DOHH2 (cell line): ENCODE measurements at regions not wholly inside any gene's neighbourhood (a gene's known extent, or its start where the extent isn't known, plus 50 kb on each side); places are given as distances from the start of the nearest gene placed in this dataset.

Experiments used
- H3F3A ChIP-seq: fragments of 200-600 bp; sonication (generic), shearing (Covaris generic); 2 replicates; pipeline ENCODE4 v1.6.0; 2016; ENCODE audit warnings: antibody characterized with exemption, mild to moderate bottlenecking; ENCODE audit not compliant: control insufficient read depth, insufficient read depth
- H3K27ac ChIP-seq: fragments of 200-600 bp; sonication (generic); 2 replicates; pipeline ENCODE4 v1.5.1; 2014; ENCODE audit warnings: low read depth, mild to moderate bottlenecking, low read length, moderate library complexity
- H3K27me3 ChIP-seq: fragments of 200-600 bp; sonication (generic); 2 replicates; pipeline ENCODE4 v1.6.1; 2014; ENCODE audit warnings: mild to moderate bottlenecking, low read length, mixed read lengths; ENCODE audit not compliant: control insufficient read depth
- H3K36me3 ChIP-seq: fragments of 200-600 bp; sonication (generic); 2 replicates; pipeline ENCODE4 v1.6.1; 2014; ENCODE audit warnings: mild to moderate bottlenecking, low read length, moderate library complexity, mixed read lengths; ENCODE audit not compliant: control insufficient read depth
- H3K4me1 ChIP-seq: fragments of 200-600 bp; sonication (generic); 2 replicates; pipeline ENCODE4 v1.6.1; 2014; ENCODE audit warnings: mild to moderate bottlenecking, low read length, mixed read lengths; ENCODE audit not compliant: control insufficient read depth
- H3K4me2 ChIP-seq: fragments of 200-600 bp; sonication (generic); 2 replicates; pipeline ENCODE4 v1.6.0; 2014; ENCODE audit warnings: mild to moderate bottlenecking, low read length, moderate library complexity
- H3K4me3 ChIP-seq: fragments of 200-600 bp; sonication (generic); 2 replicates; pipeline ENCODE4 v1.5.1; 2014; ENCODE audit warnings: mild to moderate bottlenecking, low read length, mixed read lengths
- H3K79me2 ChIP-seq: fragments of 200-600 bp; sonication (generic); 2 replicates; pipeline ENCODE4 v1.6.1; 2014; ENCODE audit warnings: mild to moderate bottlenecking, low read length, mixed read lengths; ENCODE audit not compliant: control insufficient read depth
- H3K9me2 ChIP-seq: fragments of 200-600 bp; sonication (generic); replicated peaks from 2 replicates; pipeline ENCODE4 v1.6.1; 2014; ENCODE audit warnings: mild to moderate bottlenecking, low read length, mixed read lengths; ENCODE audit not compliant: control insufficient read depth
- H3K9me3 ChIP-seq: fragments of 200-600 bp; sonication (generic); 2 replicates; pipeline ENCODE4 v1.6.1; 2014; ENCODE audit warnings: antibody characterized with exemption, low read length, mixed read lengths; ENCODE audit not compliant: control insufficient read depth, insufficient read depth
- H4K20me1 ChIP-seq: fragments of 200-600 bp; sonication (generic); 2 replicates; pipeline ENCODE4 v1.6.0; 2014; ENCODE audit warnings: low read depth, mild to moderate bottlenecking, antibody characterized with exemption, low read length, moderate library complexity; ENCODE audit not compliant: control insufficient read depth, insufficient read depth
- EZH2phosphoT487 ChIP-seq: fragments of 200-600 bp; sonication (generic); IDR thresholded peaks from 2 replicates; pipeline ENCODE4 v1.6.1; 2017; ENCODE audit warnings: borderline replicate concordance, mild to moderate bottlenecking, antibody characterized with exemption, low read length, moderate library complexity, mixed read lengths
- TF ChIP-seq, protein P1 (sequence below): fragments of 200-600 bp; sonication (generic); IDR thresholded peaks from one replicate; pipeline ENCODE4 v1.5.1; 2014; ENCODE audit warnings: antibody characterized with exemption, mild to moderate bottlenecking, low read depth, low read length; ENCODE audit not compliant: poor library complexity, severe bottlenecking

DNA sequence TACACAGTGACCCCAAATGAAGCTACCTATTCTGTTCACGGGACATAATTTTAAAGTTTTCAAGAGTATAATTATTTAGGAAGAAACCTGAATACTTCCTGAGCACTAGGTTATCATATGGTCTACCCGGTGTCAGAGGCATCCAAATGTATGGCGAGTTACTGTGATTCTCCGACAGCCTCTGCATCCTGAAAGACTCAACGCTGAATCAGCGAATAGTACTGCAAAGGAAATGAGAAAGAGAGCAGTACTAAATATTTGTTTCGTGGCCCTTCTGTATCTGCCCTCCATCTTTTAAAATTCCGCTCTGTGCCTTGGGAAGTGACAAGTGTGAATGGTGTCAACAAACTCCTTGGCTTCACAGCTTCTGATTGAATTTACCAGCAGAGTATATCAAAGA, 358.0 kb upstream of the ZEB2 start:
- Histone ChIP-seq H4K20me1 (no peaks in the 10 kb centered on the region), H3K4me2 (no peak overlapping the region), H3K4me1 (no peaks in the 10 kb centered on the region), H3K4me3 (no peak overlapping the region), H3K9me3 (peaks cover 9% of the 10 kb centered on the region; the same call in 1 of the 2 replicates), H3K79me2 (no peaks in the 10 kb centered on the region), H3F3A (no peaks in the 10 kb centered on the region), H3K27me3 (no peaks in the 10 kb centered on the region), H3K9me2 (no peaks in the 10 kb centered on the region), H3K36me3 (no peaks in the 10 kb centered on the region), H3K27ac (no peak overlapping the region)
- TF ChIP-seq EZH2phosphoT487, result no peak
- TF ChIP-seq, protein P1, sequence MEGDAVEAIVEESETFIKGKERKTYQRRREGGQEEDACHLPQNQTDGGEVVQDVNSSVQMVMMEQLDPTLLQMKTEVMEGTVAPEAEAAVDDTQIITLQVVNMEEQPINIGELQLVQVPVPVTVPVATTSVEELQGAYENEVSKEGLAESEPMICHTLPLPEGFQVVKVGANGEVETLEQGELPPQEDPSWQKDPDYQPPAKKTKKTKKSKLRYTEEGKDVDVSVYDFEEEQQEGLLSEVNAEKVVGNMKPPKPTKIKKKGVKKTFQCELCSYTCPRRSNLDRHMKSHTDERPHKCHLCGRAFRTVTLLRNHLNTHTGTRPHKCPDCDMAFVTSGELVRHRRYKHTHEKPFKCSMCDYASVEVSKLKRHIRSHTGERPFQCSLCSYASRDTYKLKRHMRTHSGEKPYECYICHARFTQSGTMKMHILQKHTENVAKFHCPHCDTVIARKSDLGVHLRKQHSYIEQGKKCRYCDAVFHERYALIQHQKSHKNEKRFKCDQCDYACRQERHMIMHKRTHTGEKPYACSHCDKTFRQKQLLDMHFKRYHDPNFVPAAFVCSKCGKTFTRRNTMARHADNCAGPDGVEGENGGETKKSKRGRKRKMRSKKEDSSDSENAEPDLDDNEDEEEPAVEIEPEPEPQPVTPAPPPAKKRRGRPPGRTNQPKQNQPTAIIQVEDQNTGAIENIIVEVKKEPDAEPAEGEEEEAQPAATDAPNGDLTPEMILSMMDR, result no peak

DNA sequence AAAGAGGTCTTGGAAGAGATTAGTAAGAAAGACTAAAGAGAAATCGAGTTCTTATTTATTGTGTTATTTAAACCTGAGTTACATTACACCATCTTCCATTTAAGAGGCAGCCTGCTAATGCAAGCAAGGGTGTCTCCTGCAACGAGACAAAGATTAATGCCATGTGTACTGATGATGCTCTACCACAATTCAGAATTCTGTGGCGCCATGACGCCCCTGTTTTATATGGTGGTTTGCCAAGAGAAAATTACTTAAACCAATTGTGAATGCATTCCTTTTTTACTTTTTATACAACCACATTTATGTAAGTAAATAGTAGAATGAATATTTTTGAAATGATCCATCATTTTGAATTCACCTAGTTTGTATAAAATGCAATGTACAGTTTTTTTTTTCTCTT, 356.1 kb upstream of the ZEB2 start:
- TF ChIP-seq EZH2phosphoT487, result no peak
- TF ChIP-seq, protein P1, result no peak
- H3K4me1 ChIP-seq, result no peaks in the 10 kb centered on the region
- no peak overlapping the region for H3K4me2 ChIP-seq

DNA sequence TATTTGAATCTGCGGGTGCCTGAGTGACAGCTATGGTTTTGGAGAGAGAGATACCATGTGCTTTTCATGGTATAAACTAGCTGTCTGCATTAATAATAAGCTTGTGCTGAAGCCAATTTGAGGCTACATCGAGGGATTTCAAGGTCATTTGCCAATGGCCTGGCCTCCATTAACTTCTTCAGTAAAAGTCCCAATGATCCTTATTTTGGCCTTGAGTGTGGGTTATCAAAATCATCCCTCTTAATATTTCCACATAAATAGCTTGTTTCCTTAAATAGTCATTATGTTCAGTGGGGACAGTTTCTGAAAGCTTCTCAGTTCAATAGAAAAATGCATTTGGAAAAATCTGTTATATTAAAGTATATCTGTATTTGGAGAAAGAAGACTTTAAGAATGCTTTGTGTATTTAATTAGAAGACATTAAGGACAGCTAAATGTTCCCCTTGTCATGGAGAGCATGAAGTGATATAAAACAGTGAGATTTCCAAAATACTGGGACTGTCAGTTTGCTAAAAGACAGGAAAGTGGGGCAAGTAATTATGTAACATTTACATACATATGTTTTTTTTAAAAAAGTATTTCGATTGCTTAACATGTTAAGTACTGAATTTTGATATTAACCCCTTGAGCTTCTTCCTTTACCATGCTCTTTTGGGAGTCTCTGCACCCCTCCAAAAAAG, 355.5 kb upstream of the ZEB2 start:
- no peak overlapping the region for H3K4me3 ChIP-seq
- H3K36me3 ChIP-seq, result no peaks in the 10 kb centered on the region
- H4K20me1 ChIP-seq, result no peaks in the 10 kb centered on the region
- H3K27me3 ChIP-seq, result no peaks in the 10 kb centered on the region
- TF ChIP-seq, protein P1, result no peak
- TF ChIP-seq EZH2phosphoT487, result no peak
- no peaks in the 10 kb centered on the region for H3K4me1 ChIP-seq
- no peaks in the 10 kb centered on the region for H3K9me2 ChIP-seq
- no peak overlapping the region for H3K4me2 ChIP-seq
- H3K27ac ChIP-seq, result no peak overlapping the region
- H3K79me2 ChIP-seq, result no peaks in the 10 kb centered on the region
- H3F3A ChIP-seq, result no peaks in the 10 kb centered on the region
- H3K9me3 ChIP-seq, result peaks cover 4% of the 10 kb centered on the region; the same call in 1 of the 2 replicates

More for the DNA sequence above, 356.1 kb upstream of the ZEB2 start:
- H3K27ac ChIP-seq, result no peak overlapping the region
- peaks cover 4% of the 10 kb centered on the region; the same call in 1 of the 2 replicates for H3K9me3 ChIP-seq
- no peaks in the 10 kb centered on the region for H3K79me2 ChIP-seq
- H3K4me3 ChIP-seq, result no peak overlapping the region
- H3K27me3 ChIP-seq, result no peaks in the 10 kb centered on the region
- H3K36me3 ChIP-seq, result no peaks in the 10 kb centered on the region
- H3F3A ChIP-seq, result no peaks in the 10 kb centered on the region
- no peaks in the 10 kb centered on the region for H3K9me2 ChIP-seq
- H4K20me1 ChIP-seq, result no peaks in the 10 kb centered on the region

DNA sequence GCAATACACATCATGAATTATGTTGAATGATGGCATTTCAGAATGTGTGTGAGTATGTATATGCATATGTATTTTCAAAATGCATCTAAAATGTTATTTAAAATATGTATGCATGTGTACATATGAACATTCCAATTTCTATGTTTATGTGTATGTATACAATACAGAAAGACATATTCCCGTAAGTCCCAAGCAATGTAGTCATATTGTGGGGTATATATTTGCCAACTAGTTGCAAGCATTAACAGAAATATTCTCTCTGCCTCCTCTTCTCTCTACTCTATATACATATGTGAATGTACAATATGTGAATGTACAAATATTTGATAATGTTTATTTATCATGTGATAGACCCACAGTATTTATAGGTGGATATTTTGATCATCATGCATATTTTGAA, 345.8 kb upstream of the ZEB2 start:
- Histone ChIP-seq H3K9me2 (no peaks in the 10 kb centered on the region), H3K4me3 (no peak overlapping the region), H3K79me2 (no peaks in the 10 kb centered on the region), H3K4me1 (no peaks in the 10 kb centered on the region), H3K27ac (no peak overlapping the region), H3K27me3 (no peaks in the 10 kb centered on the region), H3K4me2 (no peak overlapping the region), H4K20me1 (no peaks in the 10 kb centered on the region), H3K36me3 (no peaks in the 10 kb centered on the region), H3F3A (no peaks in the 10 kb centered on the region), H3K9me3 (no peaks in the 10 kb centered on the region; the same call in 1 of the 2 replicates)
- TF ChIP-seq, protein P1, result no peak
- TF ChIP-seq EZH2phosphoT487, result no peak
